ENCODE measurements at regions not wholly inside any gene's neighbourhood (a gene's known extent, or its start where the extent isn't known, plus 50 kb on each side); places are given as distances from the start of the nearest gene placed in this dataset.

- DNase-seq (ENCODE audit: low spot score) (no peak), ATAC-seq (no peak)
These were observed 811.4 kb downstream of the NR2F2 start for GRCh38 chr15:97141871-97142270.

- no peak for ATAC-seq
- no peak for DNase-seq (ENCODE audit: low spot score)
These were observed 813.3 kb downstream of the NR2F2 start for GRCh38 chr15:97143592-97144376.

- ATAC-seq (no peak), DNase-seq (ENCODE audit: low spot score) (no peak)
These were observed 813.8 kb downstream of the NR2F2 start for GRCh38 chr15:97144377-97144711.

GRCh38 chr15:97146929-97147870 is 813.3 kb upstream of the ARRDC4 start:
- no peak for ATAC-seq

GRCh38 chr15:97153356-97153965 is 807.0 kb upstream of the ARRDC4 start:
- ATAC-seq, result no peak
- no peak for DNase-seq (ENCODE audit: low spot score)

More at GRCh38 chr15:97146929-97147870, 813.3 kb upstream of the ARRDC4 start:
- DNase-seq (ENCODE audit: low spot score), result no peak

GRCh38 chr15:97156739-97157265 is 803.7 kb upstream of the ARRDC4 start:
- DNase-seq (ENCODE audit: low spot score) (no peak), ATAC-seq (no peak)

- DNase-seq (ENCODE audit: low spot score) (no peak), ATAC-seq (no peak)
These were observed 797.6 kb upstream of the ARRDC4 start for GRCh38 chr15:97162805-97163495.

GRCh38 chr15:97165205-97165604 is 795.3 kb upstream of the ARRDC4 start:
- ATAC-seq (no peak), DNase-seq (ENCODE audit: low spot score) (no peak)

- no peak for DNase-seq (ENCODE audit: low spot score)
- ATAC-seq, result no peak
These were observed 791.6 kb upstream of the ARRDC4 start for GRCh38 chr15:97168704-97169475.

GRCh38 chr15:97171556-97171955 is 788.9 kb upstream of the ARRDC4 start:
- no peak for ATAC-seq

GRCh38 chr15:97174886-97175540 is 785.5 kb upstream of the ARRDC4 start:
- no peak for ATAC-seq
- no peak for DNase-seq (ENCODE audit: low spot score)

More at GRCh38 chr15:97171556-97171955, 788.9 kb upstream of the ARRDC4 start:
- no peak for DNase-seq (ENCODE audit: low spot score)

- ATAC-seq (no peak), DNase-seq (ENCODE audit: low spot score) (no peak)
These were observed 783.3 kb upstream of the ARRDC4 start for GRCh38 chr15:97177151-97177577.

GRCh38 chr15:97182581-97182980 is 777.9 kb upstream of the ARRDC4 start:
- DNase-seq (ENCODE audit: low spot score), result no peak
- no peak for ATAC-seq

- ATAC-seq (no peak), DNase-seq (ENCODE audit: low spot score) (no peak)
These were observed 771.2 kb upstream of the ARRDC4 start for GRCh38 chr15:97189162-97189780.

GRCh38 chr15:97194750-97195149 is 765.8 kb upstream of the ARRDC4 start:
- no peak for DNase-seq (ENCODE audit: low spot score)
- no peak for ATAC-seq

- no peak for ATAC-seq
- DNase-seq (ENCODE audit: low spot score), result no peak
These were observed 764.2 kb upstream of the ARRDC4 start for GRCh38 chr15:97196048-97197014.

- ATAC-seq, result no peak
- no peak for DNase-seq (ENCODE audit: low spot score)
These were observed 761.0 kb upstream of the ARRDC4 start for GRCh38 chr15:97199393-97200051.
